CD14-positive monocyte (primary cell): ENCODE measurements at regions not wholly inside any gene's neighbourhood (a gene's known extent, or its start where the extent isn't known, plus 50 kb on each side); places are given as distances from the start of the nearest gene placed in this dataset.

ENCODE experiments used
- DNase-seq, 3 donors: peaks; one replicate each; pipeline ENCODE4 v3.0.0-alpha.2; 2011 to 2022
- H2AFZ ChIP-seq: 2 replicates; pipeline ENCODE4 v1.6.0; 2012; ENCODE audit warnings: mild to moderate bottlenecking, low read depth, low read length, inconsistent platforms; ENCODE audit not compliant: insufficient read depth, poor library complexity, severe bottlenecking
- H3K27ac ChIP-seq, 2 donors: 1 replicate in 1 of 2; 2 replicates in 1 of 2; pipeline ENCODE4 v1.5.1; 2012 to 2013; ENCODE audit warnings: low read length in 2 of 2, control low read depth in 1 of 2, inconsistent platforms in 1 of 2, low read depth in 1 of 2, mild to moderate bottlenecking in 1 of 2
- H3K27me3 ChIP-seq, 2 donors: one replicate each; pipeline versions ENCODE4 v1.6.0 to v1.6.1; 2011 to 2013; ENCODE audit warnings: low read length in 2 of 2; ENCODE audit not compliant: control insufficient read depth in 2 of 2, insufficient read depth in 2 of 2
- H3K36me3 ChIP-seq, 2 donors: replicated peaks in 1 of 2; 1 replicate in 1 of 2; 2 replicates in 1 of 2; pipeline versions ENCODE4 v1.5.1 to v1.6.1; 2012 to 2013; ENCODE audit warnings: low read length in 2 of 2, control low read depth in 1 of 2, inconsistent platforms in 1 of 2, mild to moderate bottlenecking in 1 of 2; ENCODE audit not compliant: insufficient read depth in 2 of 2, control insufficient read depth in 1 of 2
- H3K4me1 ChIP-seq, 2 donors: 1 replicate in 1 of 2; 2 replicates in 1 of 2; pipeline versions ENCODE4 v1.5.1 to v1.6.1; 2012 to 2013; ENCODE audit warnings: low read length in 2 of 2, control low read depth in 1 of 2, inconsistent platforms in 1 of 2, mild to moderate bottlenecking in 1 of 2, moderate library complexity in 1 of 2; ENCODE audit not compliant: insufficient read depth in 2 of 2, control insufficient read depth in 1 of 2
- H3K4me2 ChIP-seq: replicated peaks from 2 replicates; pipeline ENCODE3; 2012; ENCODE audit warnings: low read length, moderate library complexity, mild to moderate bottlenecking; ENCODE audit not compliant: poor library complexity, severe bottlenecking; ENCODE audit errors: extremely low read depth
- H3K4me3 ChIP-seq, 3 experiments: fragments of 200-600 bp in 1 of 3; sonication (generic) in 1 of 3; replicated peaks in 1 of 3; 1 replicate in 2 of 3; 2 replicates in 1 of 3; pipeline ENCODE4 v1.5.1; 2011 to 2013; ENCODE audit warnings: low read length in 3 of 3, mild to moderate bottlenecking in 3 of 3, control low read depth in 2 of 3, low read depth in 2 of 3, inconsistent platforms in 1 of 3, moderate library complexity in 1 of 3
- H3K79me2 ChIP-seq: 2 replicates; pipeline ENCODE4 v1.6.0; 2012; ENCODE audit warnings: mild to moderate bottlenecking, control low read depth, inconsistent platforms, low read length, moderate library complexity; ENCODE audit not compliant: insufficient read depth
- H3K9ac ChIP-seq: 2 replicates; pipeline ENCODE4 v1.6.0; 2017; ENCODE audit warnings: low read length, mild to moderate bottlenecking; ENCODE audit not compliant: insufficient read depth, poor library complexity, severe bottlenecking
- H3K9me3 ChIP-seq, 2 donors: replicated peaks in 1 of 2; 1 replicate in 1 of 2; 2 replicates in 1 of 2; pipeline versions ENCODE4 v1.5.1 to v1.6.1; 2012 to 2013; ENCODE audit warnings: low read length in 2 of 2, control low read depth in 1 of 2; ENCODE audit not compliant: control insufficient read depth in 1 of 2, insufficient read depth in 1 of 2
- H4K20me1 ChIP-seq: 2 replicates; pipeline ENCODE4 v1.6.0; 2012; ENCODE audit warnings: mild to moderate bottlenecking, low read length, control low read depth, moderate library complexity; ENCODE audit not compliant: insufficient read depth
- H3K27ac Mint-ChIP-seq, 7 donors: one replicate each; pipeline ENCODE4 v1.8.0; 2020; ENCODE audit warnings: mild to moderate bottlenecking in 7 of 7, mixed read lengths in 7 of 7, moderate library complexity in 6 of 7, inconsistent platforms in 2 of 7
- H3K27me3 Mint-ChIP-seq, 3 donors: one replicate each; pipeline ENCODE4 v1.8.0; 2021 to 2022; ENCODE audit warnings: low read depth in 3 of 3, mild to moderate bottlenecking in 3 of 3, mixed read lengths in 3 of 3, moderate library complexity in 3 of 3, inconsistent platforms in 1 of 3
- H3K36me3 Mint-ChIP-seq, 2 donors: one replicate each; pipeline ENCODE4 v1.8.0; 2020; ENCODE audit warnings: mixed read lengths in 2 of 2, inconsistent platforms in 1 of 2, mild to moderate bottlenecking in 1 of 2
- H3K4me1 Mint-ChIP-seq: one replicate; pipeline ENCODE4 v1.8.0; 2020; ENCODE audit warnings: mild to moderate bottlenecking, mixed read lengths
- H3K4me3 Mint-ChIP-seq, 2 donors: one replicate each; pipeline ENCODE4 v1.8.0; 2020; ENCODE audit warnings: mild to moderate bottlenecking in 2 of 2, mixed read lengths in 2 of 2, moderate library complexity in 1 of 2
- H3K9me3 Mint-ChIP-seq, 7 donors: one replicate each; pipeline ENCODE4 v1.8.0; 2020 to 2022; ENCODE audit warnings: mixed read lengths in 7 of 7, mild to moderate bottlenecking in 6 of 7, moderate library complexity in 6 of 7, inconsistent platforms in 2 of 7
- CTCF ChIP-seq: fragments of 200-600 bp; IDR thresholded peaks from one replicate; pipeline ENCODE4 v1.8.0; 2022; ENCODE audit warnings: antibody characterized with exemption, mild to moderate bottlenecking
- WGBS: methylation state at CpG from one replicate; pipeline ENCODE4 v1.1.5; 2013; ENCODE audit warnings: missing lambda C conversion rate; ENCODE audit not compliant: insufficient coverage; 5-methylcytosine and 5-hydroxymethylcytosine counted together
- intact Hi-C, 2 donors: fragments of 100-400 bp; cut with micrococcal nuclease; formaldehyde crosslinking; loops; one replicate each; pipeline versions ENCODE4 v1.15.0 to v1.15.1; 2023

DNA sequence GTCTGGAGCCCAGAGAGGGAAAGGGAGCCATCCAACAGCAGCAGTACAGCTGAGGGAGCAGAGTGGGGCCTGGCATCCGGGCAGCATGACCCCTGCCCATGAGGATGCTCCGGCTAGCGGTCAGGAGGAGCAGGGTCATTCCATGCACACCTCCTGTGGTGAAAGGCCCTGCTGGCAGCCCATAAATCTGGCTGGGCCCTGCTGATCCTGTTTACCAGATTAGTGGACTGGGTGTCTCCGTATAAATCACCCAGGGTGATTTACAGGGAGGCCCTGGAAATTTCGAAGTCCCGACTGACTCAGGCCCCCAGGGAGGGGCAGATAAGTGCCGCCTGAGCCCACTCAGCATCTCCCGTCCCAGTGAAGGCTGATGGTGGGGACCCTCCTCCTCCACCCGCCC lies 117.6 kb upstream of the HAND1 start:
- H3K9me3 Mint-ChIP-seq = peaks cover 0 to 1% (median 0%) of the 10 kb centered on the region in 7 donors
- intact Hi-C loops = no loop called here
- Histone ChIP-seq H4K20me1 (no peaks in the 10 kb centered on the region), H3K27me3 (no peaks in the 10 kb centered on the region), H3K9ac (no peak overlapping the region), H3K9me3 (no peaks in the 10 kb centered on the region), H3K4me1 (no peaks in the 10 kb centered on the region), H3K27ac (no peak overlapping the region), H3K79me2 (no peaks in the 10 kb centered on the region), H3K36me3 (no peaks in the 10 kb centered on the region), H2AFZ (no peak overlapping the region), H3K4me2 (no peak overlapping the region), H3K4me3 (no peak overlapping the region)
- H3K4me3 Mint-ChIP-seq = no peak overlapping the region
- no peaks in the 10 kb centered on the region for H3K36me3 Mint-ChIP-seq
- H3K27ac Mint-ChIP-seq = no peak overlapping the region
- no peak for DNase-seq
- 70% methylated on average over 7 of the region's 9 CpGs for WGBS
- H3K27me3 Mint-ChIP-seq = peaks cover 6 to 13% (median 11%) of the 10 kb centered on the region in 3 donors
- H3K4me1 Mint-ChIP-seq = no peaks in the 10 kb centered on the region
- no peak for TF ChIP-seq CTCF

DNA sequence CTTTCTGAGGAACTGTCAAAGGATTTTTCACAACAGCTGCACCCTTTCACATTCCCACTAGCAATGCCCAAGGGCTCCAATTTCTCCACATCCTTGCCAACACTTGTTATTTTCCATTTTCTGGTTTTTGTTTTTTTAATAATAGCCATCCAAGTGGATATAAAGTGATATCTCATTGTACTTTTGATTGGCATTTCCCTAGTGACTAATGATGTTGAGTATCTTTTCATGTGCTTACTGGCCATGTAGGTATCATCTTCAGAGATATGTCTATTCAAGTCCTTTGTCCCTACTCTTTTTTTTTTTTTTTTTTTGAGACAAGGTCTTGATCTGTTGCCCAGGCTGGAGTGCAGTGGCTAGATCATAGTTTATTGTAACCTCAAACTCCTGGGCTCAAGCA lies 115.8 kb upstream of the HAND1 start:
- H2AFZ ChIP-seq = no peak overlapping the region
- no peak overlapping the region for H3K4me3 Mint-ChIP-seq
- H3K4me1 Mint-ChIP-seq = no peaks in the 10 kb centered on the region
- H3K27ac Mint-ChIP-seq = no peak overlapping the region
- no peak overlapping the region for H3K4me3 ChIP-seq
- H3K4me1 ChIP-seq = no peaks in the 10 kb centered on the region
- peaks cover 3 to 13% (median 11%) of the 10 kb centered on the region in 3 donors for H3K27me3 Mint-ChIP-seq
- H3K9ac ChIP-seq = no peak overlapping the region
- H3K9me3 Mint-ChIP-seq = peaks cover 0 to 1% (median 0%) of the 10 kb centered on the region in 7 donors
- no peak overlapping the region for H3K27ac ChIP-seq
- H3K4me2 ChIP-seq = no peak overlapping the region
- no peaks in the 10 kb centered on the region for H3K9me3 ChIP-seq
- no peak for DNase-seq
- H3K79me2 ChIP-seq = no peaks in the 10 kb centered on the region
- no peaks in the 10 kb centered on the region for H3K36me3 ChIP-seq
- no peaks in the 10 kb centered on the region for H4K20me1 ChIP-seq
- no peak for TF ChIP-seq CTCF
- intact Hi-C loops = no loop called here
- no peaks in the 10 kb centered on the region for H3K36me3 Mint-ChIP-seq
- H3K27me3 ChIP-seq = no peaks in the 10 kb centered on the region
